ENCODE measurements at regions not wholly inside any gene's neighbourhood (a gene's known extent, or its start where the extent isn't known, plus 50 kb on each side); places are given as distances from the start of the nearest gene placed in this dataset.

DNA sequence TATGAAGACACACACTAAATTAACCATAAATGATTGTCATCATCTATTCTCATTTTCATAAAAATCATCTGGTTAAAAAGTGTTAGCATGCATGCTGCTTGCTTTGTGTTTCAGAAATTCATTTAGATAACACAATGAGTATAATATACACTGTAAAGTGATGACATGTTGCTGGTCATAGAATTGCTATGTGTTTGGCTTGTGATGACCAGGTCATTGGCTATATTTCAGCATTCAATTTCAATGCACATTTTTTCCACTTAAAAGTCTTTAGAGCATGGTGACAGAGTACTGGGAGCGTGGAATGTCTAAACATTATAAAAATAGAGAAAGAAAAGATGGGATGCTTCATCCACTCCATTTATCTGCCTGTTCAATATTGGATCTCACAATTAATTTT is 1291.1 kb upstream of the MAP3K7 start:
- TF ChIP-seq, protein P1, sequence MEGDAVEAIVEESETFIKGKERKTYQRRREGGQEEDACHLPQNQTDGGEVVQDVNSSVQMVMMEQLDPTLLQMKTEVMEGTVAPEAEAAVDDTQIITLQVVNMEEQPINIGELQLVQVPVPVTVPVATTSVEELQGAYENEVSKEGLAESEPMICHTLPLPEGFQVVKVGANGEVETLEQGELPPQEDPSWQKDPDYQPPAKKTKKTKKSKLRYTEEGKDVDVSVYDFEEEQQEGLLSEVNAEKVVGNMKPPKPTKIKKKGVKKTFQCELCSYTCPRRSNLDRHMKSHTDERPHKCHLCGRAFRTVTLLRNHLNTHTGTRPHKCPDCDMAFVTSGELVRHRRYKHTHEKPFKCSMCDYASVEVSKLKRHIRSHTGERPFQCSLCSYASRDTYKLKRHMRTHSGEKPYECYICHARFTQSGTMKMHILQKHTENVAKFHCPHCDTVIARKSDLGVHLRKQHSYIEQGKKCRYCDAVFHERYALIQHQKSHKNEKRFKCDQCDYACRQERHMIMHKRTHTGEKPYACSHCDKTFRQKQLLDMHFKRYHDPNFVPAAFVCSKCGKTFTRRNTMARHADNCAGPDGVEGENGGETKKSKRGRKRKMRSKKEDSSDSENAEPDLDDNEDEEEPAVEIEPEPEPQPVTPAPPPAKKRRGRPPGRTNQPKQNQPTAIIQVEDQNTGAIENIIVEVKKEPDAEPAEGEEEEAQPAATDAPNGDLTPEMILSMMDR (conservative IDR thresholded peaks at IDR 0.05; ENCODE audit: low read depth, low read length), result no peak
- TF ChIP-seq EZH2 (IDR thresholded peaks at IDR 0.05; ENCODE audit: borderline replicate concordance, low read depth, low read length, poor library complexity, severe bottlenecking), result no peak

Data from A673 (cell line).